K562 (cell line): ENCODE measurements at regions not wholly inside any gene's neighbourhood (a gene's known extent, or its start where the extent isn't known, plus 50 kb on each side); places are given as distances from the start of the nearest gene placed in this dataset.

Experiments
- ARID1B ChIP-seq: fragments of 450-650 bp; IDR thresholded peaks from 2 replicates; pipeline ENCODE4 v1.6.1; 2016; ENCODE audit warnings: antibody characterized with exemption, mild to moderate bottlenecking, inconsistent platforms
- CBFA2T2 ChIP-seq: fragments of 450-650 bp; conservative IDR thresholded peaks from 2 replicates; pipeline ENCODE4 v1.6.1; 2017; ENCODE audit warnings: mild to moderate bottlenecking
- CXXC5 ChIP-seq: fragments of 250-450 bp; sonication (Bioruptor Pico); IDR thresholded peaks from 2 replicates; pipeline ENCODE4 v1.8.0; 2022; ENCODE audit warnings: inconsistent platforms, mild to moderate bottlenecking, moderate library complexity
- ELF2 ChIP-seq: fragments of 250-450 bp; sonication (Bioruptor Pico); IDR thresholded peaks from 2 replicates; pipeline ENCODE4 v1.5.0; 2021; ENCODE audit warnings: mild to moderate bottlenecking
- FOXA3 ChIP-seq, 2 experiments: fragments of 450-650 bp in 1 of 2; sonication (generic) in 1 of 2; formaldehyde crosslinking; IDR thresholded peaks in 1 of 2; conservative IDR thresholded peaks in 1 of 2; 2 replicates each; pipeline versions ENCODE4 v1.4.0 to v1.8.0; 2020 to 2022; ENCODE audit warnings: mild to moderate bottlenecking in 2 of 2, missing genetic modification reagents in 1 of 2
- FOXK1 ChIP-seq: sonication (generic); formaldehyde crosslinking; IDR thresholded peaks from 2 replicates; pipeline ENCODE4 v1.8.0; 2022; ENCODE audit warnings: missing genetic modification reagents, mild to moderate bottlenecking, borderline replicate concordance
- FOXK2 ChIP-seq, 2 experiments: fragments of 450-650 bp; IDR thresholded peaks in 1 of 2; conservative IDR thresholded peaks in 1 of 2; 2 replicates each; pipeline ENCODE4 v1.6.1; 2016; ENCODE audit warnings: low read depth in 2 of 2, mild to moderate bottlenecking in 1 of 2
- RHOXF2B ChIP-seq: fragments of 250-450 bp; sonication (Bioruptor Pico); conservative IDR thresholded peaks from 2 replicates; pipeline ENCODE4 v1.5.1; 2021
- TAL1 ChIP-seq: fragments of 450-650 bp; IDR thresholded peaks from 2 replicates; pipeline ENCODE4 v1.6.1; 2016; ENCODE audit warnings: mild to moderate bottlenecking
- ZFP1 ChIP-seq: fragments of 450-650 bp; formaldehyde crosslinking; IDR thresholded peaks from 2 replicates; pipeline ENCODE4 v1.4.0; 2020; ENCODE audit warnings: mild to moderate bottlenecking, mixed read lengths
- ZNF316 ChIP-seq: fragments of 450-650 bp; IDR thresholded peaks from 2 replicates; pipeline ENCODE4 v1.6.1; 2016
- TF ChIP-seq, protein P1 (sequence below), 2 experiments: fragments of 450-650 bp; IDR thresholded peaks; 2 replicates each; pipeline ENCODE4 v1.6.1; 2016
- TF ChIP-seq, protein P2 (sequence below): fragments of 450-650 bp; IDR thresholded peaks from 2 replicates; pipeline ENCODE4 v1.6.1; 2018; ENCODE audit not compliant: partially characterized antibody
- TF ChIP-seq, protein P3 (sequence below): fragments of 450-650 bp; formaldehyde crosslinking; IDR thresholded peaks from 2 replicates; pipeline ENCODE4 v1.4.0; 2020; ENCODE audit warnings: mild to moderate bottlenecking, moderate library complexity
- TF ChIP-seq, protein P4 (sequence below): fragments of 450-650 bp; IDR thresholded peaks from 2 replicates; pipeline ENCODE4 v1.6.1; 2017; ENCODE audit warnings: antibody characterized with exemption, mild to moderate bottlenecking

DNA sequence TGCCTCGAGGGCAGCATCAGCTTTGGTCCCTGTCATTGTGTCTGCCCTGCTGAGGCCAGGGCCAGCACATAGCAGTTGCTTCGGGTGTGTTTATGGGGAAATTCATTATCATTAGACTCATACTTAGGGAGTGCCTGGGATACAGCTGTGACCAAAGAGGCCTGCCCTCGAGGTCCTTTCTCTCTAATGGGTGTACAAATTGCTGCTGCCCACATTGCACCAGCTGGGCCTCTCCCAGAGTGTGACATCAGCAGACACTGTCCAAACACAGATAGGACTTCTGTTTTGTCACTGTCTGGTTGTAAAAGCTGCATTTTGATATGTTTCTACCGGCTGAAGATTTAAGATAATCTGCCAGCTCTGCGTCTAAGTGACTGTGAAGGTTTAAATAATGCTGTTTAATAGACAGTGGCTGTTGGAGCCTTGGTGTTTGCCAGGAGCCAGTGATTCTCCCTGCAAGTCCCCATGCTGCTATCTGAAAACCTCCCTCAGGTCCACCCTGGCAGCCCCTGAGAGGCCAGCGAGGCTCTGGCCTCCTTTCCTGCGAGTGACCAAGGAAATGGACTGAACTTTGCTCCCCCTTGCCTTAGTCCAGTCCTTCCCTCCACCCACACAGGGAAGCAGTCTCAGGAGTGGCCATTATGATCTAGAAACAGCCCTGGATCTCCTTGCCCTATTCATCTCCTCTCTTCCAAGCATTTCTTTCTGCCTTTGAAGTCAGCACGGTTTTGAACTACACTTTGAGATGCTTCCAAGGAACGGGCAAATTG, 505.2 kb downstream of the TBC1D22A start (continued):
- no peak for TF ChIP-seq RHOXF2B (CRISPR knock-in tag)
- TF ChIP-seq ARID1B: peak; percentile 32; the same call in 1 of the 2 replicates
- TF ChIP-seq FOXA3 (CRISPR knock-in tag; conservative IDR thresholded peaks at IDR 0.05 in 1 of 2, IDR thresholded peaks at IDR 0.05 in 1 of 2): no peak; a peak in 1 of 4 replicates
- no peak for TF ChIP-seq FOXK2 (conservative IDR thresholded peaks at IDR 0.05 in 1 of 2, IDR thresholded peaks at IDR 0.05 in 1 of 2; ENCODE audit: low read depth in 2 of 2)
- TF ChIP-seq, protein P1, sequence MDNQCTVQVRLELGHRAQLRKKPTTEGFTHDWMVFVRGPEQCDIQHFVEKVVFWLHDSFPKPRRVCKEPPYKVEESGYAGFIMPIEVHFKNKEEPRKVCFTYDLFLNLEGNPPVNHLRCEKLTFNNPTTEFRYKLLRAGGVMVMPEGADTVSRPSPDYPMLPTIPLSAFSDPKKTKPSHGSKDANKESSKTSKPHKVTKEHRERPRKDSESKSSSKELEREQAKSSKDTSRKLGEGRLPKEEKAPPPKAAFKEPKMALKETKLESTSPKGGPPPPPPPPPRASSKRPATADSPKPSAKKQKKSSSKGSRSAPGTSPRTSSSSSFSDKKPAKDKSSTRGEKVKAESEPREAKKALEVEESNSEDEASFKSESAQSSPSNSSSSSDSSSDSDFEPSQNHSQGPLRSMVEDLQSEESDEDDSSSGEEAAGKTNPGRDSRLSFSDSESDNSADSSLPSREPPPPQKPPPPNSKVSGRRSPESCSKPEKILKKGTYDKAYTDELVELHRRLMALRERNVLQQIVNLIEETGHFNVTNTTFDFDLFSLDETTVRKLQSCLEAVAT (IDR thresholded peaks at IDR 0.05): no peak
- no peak for TF ChIP-seq FOXK1 (CRISPR knock-in tag)
- no peak; the same call in 1 of the 2 replicates for TF ChIP-seq CBFA2T2
- no peak for TF ChIP-seq ELF2 (CRISPR knock-in tag)
- TF ChIP-seq, protein P2, sequence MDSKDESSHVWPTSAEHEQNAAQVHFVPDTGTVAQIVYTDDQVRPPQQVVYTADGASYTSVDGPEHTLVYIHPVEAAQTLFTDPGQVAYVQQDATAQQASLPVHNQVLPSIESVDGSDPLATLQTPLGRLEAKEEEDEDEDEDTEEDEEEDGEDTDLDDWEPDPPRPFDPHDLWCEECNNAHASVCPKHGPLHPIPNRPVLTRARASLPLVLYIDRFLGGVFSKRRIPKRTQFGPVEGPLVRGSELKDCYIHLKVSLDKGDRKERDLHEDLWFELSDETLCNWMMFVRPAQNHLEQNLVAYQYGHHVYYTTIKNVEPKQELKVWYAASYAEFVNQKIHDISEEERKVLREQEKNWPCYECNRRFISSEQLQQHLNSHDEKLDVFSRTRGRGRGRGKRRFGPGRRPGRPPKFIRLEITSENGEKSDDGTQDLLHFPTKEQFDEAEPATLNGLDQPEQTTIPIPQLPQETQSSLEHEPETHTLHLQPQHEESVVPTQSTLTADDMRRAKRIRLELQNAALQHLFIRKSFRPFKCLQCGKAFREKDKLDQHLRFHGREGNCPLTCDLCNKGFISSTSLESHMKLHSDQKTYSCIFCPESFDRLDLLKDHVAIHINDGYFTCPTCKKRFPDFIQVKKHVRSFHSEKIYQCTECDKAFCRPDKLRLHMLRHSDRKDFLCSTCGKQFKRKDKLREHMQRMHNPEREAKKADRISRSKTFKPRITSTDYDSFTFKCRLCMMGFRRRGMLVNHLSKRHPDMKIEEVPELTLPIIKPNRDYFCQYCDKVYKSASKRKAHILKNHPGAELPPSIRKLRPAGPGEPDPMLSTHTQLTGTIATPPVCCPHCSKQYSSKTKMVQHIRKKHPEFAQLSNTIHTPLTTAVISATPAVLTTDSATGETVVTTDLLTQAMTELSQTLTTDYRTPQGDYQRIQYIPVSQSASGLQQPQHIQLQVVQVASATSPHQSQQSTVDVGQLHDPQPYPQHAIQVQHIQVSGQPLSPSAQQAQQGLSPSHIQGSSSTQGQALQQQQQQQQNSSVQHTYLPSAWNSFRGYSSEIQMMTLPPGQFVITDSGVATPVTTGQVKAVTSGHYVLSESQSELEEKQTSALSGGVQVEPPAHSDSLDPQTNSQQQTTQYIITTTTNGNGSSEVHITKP: peak; percentile 43
- no peak for TF ChIP-seq ZNF316
- no peak for TF ChIP-seq CXXC5 (CRISPR knock-in tag)
- TF ChIP-seq, protein P3, sequence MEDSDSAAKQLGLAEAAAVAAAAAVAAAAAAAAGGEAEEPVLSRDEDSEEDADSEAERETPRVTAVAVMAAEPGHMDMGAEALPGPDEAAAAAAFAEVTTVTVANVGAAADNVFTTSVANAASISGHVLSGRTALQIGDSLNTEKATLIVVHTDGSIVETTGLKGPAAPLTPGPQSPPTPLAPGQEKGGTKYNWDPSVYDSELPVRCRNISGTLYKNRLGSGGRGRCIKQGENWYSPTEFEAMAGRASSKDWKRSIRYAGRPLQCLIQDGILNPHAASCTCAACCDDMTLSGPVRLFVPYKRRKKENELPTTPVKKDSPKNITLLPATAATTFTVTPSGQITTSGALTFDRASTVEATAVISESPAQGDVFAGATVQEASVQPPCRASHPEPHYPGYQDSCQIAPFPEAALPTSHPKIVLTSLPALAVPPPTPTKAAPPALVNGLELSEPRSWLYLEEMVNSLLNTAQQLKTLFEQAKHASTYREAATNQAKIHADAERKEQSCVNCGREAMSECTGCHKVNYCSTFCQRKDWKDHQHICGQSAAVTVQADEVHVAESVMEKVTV (CRISPR knock-in tag): no peak
- peak; percentile 49 for TF ChIP-seq TAL1
- TF ChIP-seq ZFP1 (CRISPR knock-in tag): no peak
- TF ChIP-seq, protein P4, sequence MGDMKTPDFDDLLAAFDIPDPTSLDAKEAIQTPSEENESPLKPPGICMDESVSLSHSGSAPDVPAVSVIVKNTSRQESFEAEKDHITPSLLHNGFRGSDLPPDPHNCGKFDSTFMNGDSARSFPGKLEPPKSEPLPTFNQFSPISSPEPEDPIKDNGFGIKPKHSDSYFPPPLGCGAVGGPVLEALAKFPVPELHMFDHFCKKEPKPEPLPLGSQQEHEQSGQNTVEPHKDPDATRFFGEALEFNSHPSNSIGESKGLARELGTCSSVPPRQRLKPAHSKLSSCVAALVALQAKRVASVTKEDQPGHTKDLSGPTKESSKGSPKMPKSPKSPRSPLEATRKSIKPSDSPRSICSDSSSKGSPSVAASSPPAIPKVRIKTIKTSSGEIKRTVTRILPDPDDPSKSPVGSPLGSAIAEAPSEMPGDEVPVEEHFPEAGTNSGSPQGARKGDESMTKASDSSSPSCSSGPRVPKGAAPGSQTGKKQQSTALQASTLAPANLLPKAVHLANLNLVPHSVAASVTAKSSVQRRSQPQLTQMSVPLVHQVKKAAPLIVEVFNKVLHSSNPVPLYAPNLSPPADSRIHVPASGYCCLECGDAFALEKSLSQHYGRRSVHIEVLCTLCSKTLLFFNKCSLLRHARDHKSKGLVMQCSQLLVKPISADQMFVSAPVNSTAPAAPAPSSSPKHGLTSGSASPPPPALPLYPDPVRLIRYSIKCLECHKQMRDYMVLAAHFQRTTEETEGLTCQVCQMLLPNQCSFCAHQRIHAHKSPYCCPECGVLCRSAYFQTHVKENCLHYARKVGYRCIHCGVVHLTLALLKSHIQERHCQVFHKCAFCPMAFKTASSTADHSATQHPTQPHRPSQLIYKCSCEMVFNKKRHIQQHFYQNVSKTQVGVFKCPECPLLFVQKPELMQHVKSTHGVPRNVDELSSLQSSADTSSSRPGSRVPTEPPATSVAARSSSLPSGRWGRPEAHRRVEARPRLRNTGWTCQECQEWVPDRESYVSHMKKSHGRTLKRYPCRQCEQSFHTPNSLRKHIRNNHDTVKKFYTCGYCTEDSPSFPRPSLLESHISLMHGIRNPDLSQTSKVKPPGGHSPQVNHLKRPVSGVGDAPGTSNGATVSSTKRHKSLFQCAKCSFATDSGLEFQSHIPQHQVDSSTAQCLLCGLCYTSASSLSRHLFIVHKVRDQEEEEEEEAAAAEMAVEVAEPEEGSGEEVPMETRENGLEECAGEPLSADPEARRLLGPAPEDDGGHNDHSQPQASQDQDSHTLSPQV: no peak
